ENCODE measurements at regions not wholly inside any gene's neighbourhood (a gene's known extent, or its start where the extent isn't known, plus 50 kb on each side); places are given as distances from the start of the nearest gene placed in this dataset.
"Not testable (repeated sequence)": the region's sequence is repeated elsewhere in the genome, so short reads cannot be mapped to it uniquely, and the experiment has no call there.

DNA sequence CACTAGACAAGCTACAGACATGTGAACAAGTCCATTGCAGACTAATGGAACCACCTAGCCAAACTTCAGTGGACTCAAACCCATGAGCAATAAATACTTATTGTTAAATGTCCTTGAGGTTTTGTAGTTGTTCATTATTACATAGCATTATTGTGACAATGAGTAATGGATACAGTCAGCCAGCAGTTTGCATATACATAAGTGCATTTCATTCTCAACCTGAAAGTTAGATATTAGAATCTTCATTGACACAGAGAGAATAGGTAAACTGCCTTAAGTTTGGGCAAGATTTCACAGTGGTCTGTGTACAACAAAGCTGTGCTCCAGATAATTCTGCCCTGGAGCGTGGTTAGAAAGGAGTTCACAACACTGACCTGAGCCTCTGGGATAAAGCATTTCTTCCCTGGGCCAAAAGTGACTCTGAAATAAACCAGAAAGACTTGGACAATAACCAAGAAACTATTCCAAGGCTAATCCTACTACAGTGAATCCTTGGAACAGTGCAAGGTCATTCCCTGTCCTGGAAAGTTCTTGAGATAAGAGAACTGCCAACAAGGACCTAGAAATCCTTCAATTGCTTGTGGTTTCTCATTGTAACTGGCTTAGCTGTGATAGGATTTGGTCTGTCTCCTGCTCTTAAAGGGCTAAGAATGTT is 225.5 kb upstream of the STT3B start:
- no peak overlapping the region for H3K4me3 ChIP-seq (ENCODE audit: low read length)
- TF ChIP-seq, protein P1, sequence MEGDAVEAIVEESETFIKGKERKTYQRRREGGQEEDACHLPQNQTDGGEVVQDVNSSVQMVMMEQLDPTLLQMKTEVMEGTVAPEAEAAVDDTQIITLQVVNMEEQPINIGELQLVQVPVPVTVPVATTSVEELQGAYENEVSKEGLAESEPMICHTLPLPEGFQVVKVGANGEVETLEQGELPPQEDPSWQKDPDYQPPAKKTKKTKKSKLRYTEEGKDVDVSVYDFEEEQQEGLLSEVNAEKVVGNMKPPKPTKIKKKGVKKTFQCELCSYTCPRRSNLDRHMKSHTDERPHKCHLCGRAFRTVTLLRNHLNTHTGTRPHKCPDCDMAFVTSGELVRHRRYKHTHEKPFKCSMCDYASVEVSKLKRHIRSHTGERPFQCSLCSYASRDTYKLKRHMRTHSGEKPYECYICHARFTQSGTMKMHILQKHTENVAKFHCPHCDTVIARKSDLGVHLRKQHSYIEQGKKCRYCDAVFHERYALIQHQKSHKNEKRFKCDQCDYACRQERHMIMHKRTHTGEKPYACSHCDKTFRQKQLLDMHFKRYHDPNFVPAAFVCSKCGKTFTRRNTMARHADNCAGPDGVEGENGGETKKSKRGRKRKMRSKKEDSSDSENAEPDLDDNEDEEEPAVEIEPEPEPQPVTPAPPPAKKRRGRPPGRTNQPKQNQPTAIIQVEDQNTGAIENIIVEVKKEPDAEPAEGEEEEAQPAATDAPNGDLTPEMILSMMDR (IDR thresholded peaks at IDR 0.05; ENCODE audit: insufficient read depth, low read depth, low read length, missing control alignments), result no peak
- DNase-seq (ENCODE audit: low read depth), result peak; percentile 34

DNA sequence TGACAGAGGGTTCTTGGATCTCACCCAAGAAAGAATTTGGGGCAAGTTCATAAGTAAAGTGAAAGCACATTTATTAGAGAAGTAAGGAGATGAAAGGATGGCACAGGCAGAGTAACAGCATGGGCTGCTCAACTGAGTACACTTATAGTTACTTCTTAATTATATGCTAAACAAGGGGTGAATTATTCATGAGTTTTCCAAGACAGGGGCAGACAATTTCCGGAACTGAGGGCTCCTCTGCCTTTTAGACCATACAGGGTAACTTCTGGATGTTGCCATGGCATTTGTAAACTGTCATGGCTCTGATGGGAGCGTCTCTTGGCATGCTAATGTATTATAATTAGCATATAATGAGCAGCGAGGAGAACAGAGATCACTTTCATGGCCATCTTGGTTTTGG is 221.2 kb upstream of the STT3B start:
- no peak overlapping the region for H3K4me3 ChIP-seq (ENCODE audit: low read length)
- no peak for DNase-seq (ENCODE audit: low read depth)
- TF ChIP-seq, protein P1 (IDR thresholded peaks at IDR 0.05; ENCODE audit: insufficient read depth, low read depth, low read length, missing control alignments), result no peak

DNA sequence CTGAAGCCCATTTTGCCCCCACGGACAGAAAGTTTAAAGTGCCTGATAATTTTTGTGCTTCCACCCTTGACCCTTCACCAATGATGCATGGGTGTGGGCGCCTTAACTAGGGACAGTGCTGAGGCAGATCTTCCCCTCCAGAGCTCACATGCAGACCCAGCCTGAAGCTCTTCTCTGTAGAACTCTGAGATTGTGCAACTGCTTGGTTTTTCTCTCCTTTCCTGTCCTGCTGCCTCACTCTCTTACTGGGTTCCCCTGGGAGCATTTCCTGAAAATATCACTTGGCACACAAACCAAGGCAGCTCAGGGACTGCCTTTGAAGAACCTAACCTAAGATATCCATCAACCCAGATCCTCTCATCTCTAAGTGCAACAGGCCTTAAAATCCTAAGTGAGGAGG is 220.3 kb upstream of the STT3B start:
- H3K4me3 ChIP-seq (ENCODE audit: low read length), result no peak overlapping the region
- TF ChIP-seq, protein P1 (IDR thresholded peaks at IDR 0.05; ENCODE audit: insufficient read depth, low read depth, low read length, missing control alignments), result no peak
- DNase-seq (ENCODE audit: low read depth), result peak; percentile 9

DNA sequence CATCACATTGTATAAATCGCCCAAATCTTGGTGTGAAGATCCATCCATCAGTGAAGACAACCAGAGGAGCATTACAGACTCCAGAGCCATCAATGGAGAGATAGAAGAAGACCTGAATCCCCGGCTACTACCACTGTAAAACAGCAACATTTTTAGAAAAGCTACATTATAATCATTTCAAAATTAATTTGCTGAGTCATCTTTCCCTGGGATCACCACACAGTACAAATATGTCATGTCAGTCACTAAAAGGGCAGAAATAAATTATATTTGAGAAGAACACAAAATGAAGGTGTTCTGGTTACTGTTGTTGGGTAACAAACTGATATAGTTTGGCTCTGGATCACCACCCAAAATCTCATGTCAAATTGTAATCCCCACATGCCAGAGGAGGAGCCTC is 218.5 kb upstream of the STT3B start:
- no peak for DNase-seq (ENCODE audit: low read depth)
- no peak overlapping the region for H3K4me3 ChIP-seq (ENCODE audit: low read length)
- TF ChIP-seq, protein P1 (IDR thresholded peaks at IDR 0.05; ENCODE audit: insufficient read depth, low read depth, low read length, missing control alignments), result no peak

DNA sequence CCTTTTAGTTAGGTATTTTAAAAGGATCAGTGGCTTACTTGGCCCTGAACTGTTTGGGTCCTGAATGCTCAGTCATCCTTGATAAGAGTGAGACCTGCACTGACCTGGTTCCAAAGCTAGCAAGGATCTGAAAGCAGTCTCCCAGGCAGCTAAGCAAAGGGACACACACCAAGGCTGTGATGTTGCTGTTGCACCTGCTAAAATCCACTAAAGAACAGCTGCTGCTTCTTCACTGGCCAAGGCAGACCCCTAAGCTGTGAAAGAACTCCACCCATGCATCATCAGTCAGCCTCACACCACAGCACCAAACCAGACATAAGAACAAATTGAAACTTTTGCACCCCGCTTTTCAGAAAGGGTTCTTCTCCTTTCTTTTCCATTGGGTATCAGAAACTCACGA is 213.4 kb upstream of the STT3B start:
- DNase-seq (ENCODE audit: low read depth), result no peak

DNA sequence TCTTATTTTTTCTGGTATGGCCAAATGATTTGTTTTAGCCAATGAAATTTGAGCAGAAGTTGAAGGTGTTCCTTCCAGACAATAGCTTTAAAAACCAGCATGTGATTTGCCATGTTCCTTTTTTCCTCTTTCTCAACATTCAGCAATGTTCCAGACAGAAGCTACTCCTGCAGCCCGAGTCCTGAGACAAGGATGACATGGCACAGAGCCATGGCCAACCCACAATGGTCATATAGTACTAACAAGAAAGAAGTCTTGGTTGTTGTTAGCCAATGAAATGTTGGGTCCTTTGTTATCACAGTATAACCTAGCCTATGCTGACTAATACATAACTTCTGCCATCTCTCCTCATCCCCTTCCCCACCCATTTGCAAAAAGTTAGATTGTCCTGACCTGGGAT is 211.1 kb upstream of the STT3B start:
- no peak overlapping the region for H3K4me3 ChIP-seq (ENCODE audit: low read length)
- TF ChIP-seq, protein P1 (IDR thresholded peaks at IDR 0.05; ENCODE audit: insufficient read depth, low read depth, low read length, missing control alignments), result no peak
- DNase-seq (ENCODE audit: low read depth), result no peak

More for the DNA sequence above, 213.4 kb upstream of the STT3B start:
- TF ChIP-seq, protein P1 (IDR thresholded peaks at IDR 0.05; ENCODE audit: insufficient read depth, low read depth, low read length, missing control alignments), result no peak
- no peak overlapping the region for H3K4me3 ChIP-seq (ENCODE audit: low read length)

DNA sequence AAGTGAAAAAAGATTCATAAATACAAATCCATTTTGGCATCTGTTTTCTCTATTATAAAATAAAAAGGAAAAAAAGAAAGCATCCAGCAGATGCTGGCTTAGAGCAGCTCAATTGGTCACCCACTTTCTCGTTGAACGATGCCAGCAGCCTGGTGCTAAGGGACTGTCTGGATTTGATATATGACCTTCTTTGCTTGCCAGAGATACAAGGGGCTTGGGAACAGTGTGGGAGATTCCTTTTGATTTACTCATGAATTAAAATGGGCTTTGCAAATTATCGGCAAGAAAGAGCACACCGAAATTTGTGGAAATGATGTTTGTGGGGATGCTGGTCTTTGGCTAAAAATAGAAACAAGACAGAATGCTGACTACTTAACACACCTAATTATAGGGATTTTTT is 210.3 kb upstream of the STT3B start:
- no peak for DNase-seq (ENCODE audit: low read depth)
- H3K4me3 ChIP-seq (ENCODE audit: low read length), result no peak overlapping the region
- TF ChIP-seq, protein P1 (IDR thresholded peaks at IDR 0.05; ENCODE audit: insufficient read depth, low read depth, low read length, missing control alignments), result no peak

DNA sequence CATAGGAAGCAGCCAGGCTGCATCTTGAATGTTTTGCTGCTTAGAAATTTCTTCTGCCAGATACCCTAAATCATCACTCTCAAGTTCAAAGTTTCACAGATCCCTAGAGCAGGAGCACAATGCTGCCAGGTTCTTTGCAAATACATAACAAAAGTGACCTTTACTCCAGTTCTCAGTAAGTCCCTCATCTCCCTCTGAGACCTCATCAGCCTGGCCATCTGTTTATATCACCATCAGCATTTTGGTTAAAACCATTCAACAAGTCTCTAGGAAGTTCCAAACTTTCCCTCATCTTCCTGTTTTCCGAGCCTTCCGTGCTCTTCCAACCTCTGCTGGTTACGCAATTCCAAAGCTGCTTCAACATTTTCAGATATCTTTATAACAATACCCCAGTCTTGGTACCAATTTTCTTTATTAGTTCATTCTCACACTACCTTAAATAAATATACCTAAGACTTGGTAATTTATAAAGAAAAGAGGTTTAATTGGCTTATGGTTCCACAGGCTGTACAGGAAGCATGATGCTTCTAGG is 204.8 kb upstream of the STT3B start:
- H3K4me3 ChIP-seq (ENCODE audit: low read length); DNase-seq (ENCODE audit: low read depth): not testable (repeated sequence)

Measured in epithelial cell of esophagus (primary cell).